ENCODE measurements at regions not wholly inside any gene's neighbourhood (a gene's known extent, or its start where the extent isn't known, plus 50 kb on each side); places are given as distances from the start of the nearest gene placed in this dataset.
"Not testable (repeated sequence)": the region's sequence is repeated elsewhere in the genome, so short reads cannot be mapped to it uniquely, and the experiment has no call there.

GRCh38 chr18:70405052-70405451 is 116.2 kb downstream of the SOCS6 start:
- no peak for DNase-seq (ENCODE audit: low read depth)
- no peak for TF ChIP-seq CTCF (conservative IDR thresholded peaks at IDR 0.05; ENCODE audit: control insufficient read depth, insufficient read depth, low read depth, low read length)
- no peak overlapping the region for H3K4me3 ChIP-seq (ENCODE audit: control insufficient read depth, low read depth, low read length)

GRCh38 chr18:70400476-70400875 is 111.6 kb downstream of the SOCS6 start:
- no peak for DNase-seq (ENCODE audit: low read depth)
- no peak for TF ChIP-seq CTCF (conservative IDR thresholded peaks at IDR 0.05; ENCODE audit: control insufficient read depth, insufficient read depth, low read depth, low read length)
- H3K4me3 ChIP-seq (ENCODE audit: control insufficient read depth, low read depth, low read length) = no peak overlapping the region

GRCh38 chr18:70398076-70398475 is 109.2 kb downstream of the SOCS6 start:
- DNase-seq (ENCODE audit: low read depth) = no peak
- no peak for TF ChIP-seq CTCF (conservative IDR thresholded peaks at IDR 0.05; ENCODE audit: control insufficient read depth, insufficient read depth, low read depth, low read length)
- H3K4me3 ChIP-seq (ENCODE audit: control insufficient read depth, low read depth, low read length) = no peak overlapping the region

- DNase-seq (ENCODE audit: low read depth) = peak; percentile 77
- no peak overlapping the region for H3K4me3 ChIP-seq (ENCODE audit: control insufficient read depth, low read depth, low read length)
- no peak for TF ChIP-seq CTCF (conservative IDR thresholded peaks at IDR 0.05; ENCODE audit: control insufficient read depth, insufficient read depth, low read depth, low read length)
Observed at GRCh38 chr18:70397259-70397925, 108.5 kb downstream of the SOCS6 start.

GRCh38 chr18:70395771-70396170 is 106.9 kb downstream of the SOCS6 start:
- DNase-seq (ENCODE audit: low read depth) = peak; percentile 64
- H3K4me3 ChIP-seq (ENCODE audit: control insufficient read depth, low read depth, low read length) = not testable (repeated sequence)

GRCh38 chr18:70394672-70395071 is 105.8 kb downstream of the SOCS6 start:
- no peak overlapping the region for H3K4me3 ChIP-seq (ENCODE audit: control insufficient read depth, low read depth, low read length)
- TF ChIP-seq CTCF (conservative IDR thresholded peaks at IDR 0.05; ENCODE audit: control insufficient read depth, insufficient read depth, low read depth, low read length) = no peak

GRCh38 chr18:70390371-70391090 is 101.7 kb downstream of the SOCS6 start:
- TF ChIP-seq CTCF (conservative IDR thresholded peaks at IDR 0.05; ENCODE audit: control insufficient read depth, insufficient read depth, low read depth, low read length) = no peak
- H3K4me3 ChIP-seq (ENCODE audit: control insufficient read depth, low read depth, low read length) = no peak overlapping the region
- DNase-seq (ENCODE audit: low read depth) = peak; percentile 74

More at GRCh38 chr18:70394672-70395071, 105.8 kb downstream of the SOCS6 start:
- no peak for DNase-seq (ENCODE audit: low read depth)

- not testable (repeated sequence) for H3K4me3 ChIP-seq (ENCODE audit: control insufficient read depth, low read depth, low read length); DNase-seq (ENCODE audit: low read depth)
Observed at GRCh38 chr18:70389036-70389435, 100.2 kb downstream of the SOCS6 start.
